ENCODE measurements at regions not wholly inside any gene's neighbourhood (a gene's known extent, or its start where the extent isn't known, plus 50 kb on each side); places are given as distances from the start of the nearest gene placed in this dataset.

GRCh38 chr6:158870649-158870957 is 51.4 kb upstream of the EZR start:
- Histone ChIP-seq H3K36me3 (ENCODE audit: insufficient read depth in 1 of 2, low read depth in 1 of 2) (no peaks in the 10 kb centered on the region), H3K27me3 (ENCODE audit: insufficient read depth in 3 of 3, low read length in 2 of 3) (peaks cover 0 to 3% (median 2%) of the 10 kb centered on the region in 3 donors), H3K27ac (no peak overlapping the region), H3K9me3 (no peaks in the 10 kb centered on the region), H3K4me1 (no peaks in the 10 kb centered on the region), H3K4me3 (no peak overlapping the region)
- intact Hi-C loops (cut with DNase I), result no loop called here
- DNase-seq (no peak), ATAC-seq (no peak)
- 91 to 94% (median 93%) methylated on average over 4 of the region's 4 CpGs for WGBS, 3 donors
- TF ChIP-seq, protein P1, sequence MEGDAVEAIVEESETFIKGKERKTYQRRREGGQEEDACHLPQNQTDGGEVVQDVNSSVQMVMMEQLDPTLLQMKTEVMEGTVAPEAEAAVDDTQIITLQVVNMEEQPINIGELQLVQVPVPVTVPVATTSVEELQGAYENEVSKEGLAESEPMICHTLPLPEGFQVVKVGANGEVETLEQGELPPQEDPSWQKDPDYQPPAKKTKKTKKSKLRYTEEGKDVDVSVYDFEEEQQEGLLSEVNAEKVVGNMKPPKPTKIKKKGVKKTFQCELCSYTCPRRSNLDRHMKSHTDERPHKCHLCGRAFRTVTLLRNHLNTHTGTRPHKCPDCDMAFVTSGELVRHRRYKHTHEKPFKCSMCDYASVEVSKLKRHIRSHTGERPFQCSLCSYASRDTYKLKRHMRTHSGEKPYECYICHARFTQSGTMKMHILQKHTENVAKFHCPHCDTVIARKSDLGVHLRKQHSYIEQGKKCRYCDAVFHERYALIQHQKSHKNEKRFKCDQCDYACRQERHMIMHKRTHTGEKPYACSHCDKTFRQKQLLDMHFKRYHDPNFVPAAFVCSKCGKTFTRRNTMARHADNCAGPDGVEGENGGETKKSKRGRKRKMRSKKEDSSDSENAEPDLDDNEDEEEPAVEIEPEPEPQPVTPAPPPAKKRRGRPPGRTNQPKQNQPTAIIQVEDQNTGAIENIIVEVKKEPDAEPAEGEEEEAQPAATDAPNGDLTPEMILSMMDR (IDR thresholded peaks at IDR 0.05), result no peak

DNA sequence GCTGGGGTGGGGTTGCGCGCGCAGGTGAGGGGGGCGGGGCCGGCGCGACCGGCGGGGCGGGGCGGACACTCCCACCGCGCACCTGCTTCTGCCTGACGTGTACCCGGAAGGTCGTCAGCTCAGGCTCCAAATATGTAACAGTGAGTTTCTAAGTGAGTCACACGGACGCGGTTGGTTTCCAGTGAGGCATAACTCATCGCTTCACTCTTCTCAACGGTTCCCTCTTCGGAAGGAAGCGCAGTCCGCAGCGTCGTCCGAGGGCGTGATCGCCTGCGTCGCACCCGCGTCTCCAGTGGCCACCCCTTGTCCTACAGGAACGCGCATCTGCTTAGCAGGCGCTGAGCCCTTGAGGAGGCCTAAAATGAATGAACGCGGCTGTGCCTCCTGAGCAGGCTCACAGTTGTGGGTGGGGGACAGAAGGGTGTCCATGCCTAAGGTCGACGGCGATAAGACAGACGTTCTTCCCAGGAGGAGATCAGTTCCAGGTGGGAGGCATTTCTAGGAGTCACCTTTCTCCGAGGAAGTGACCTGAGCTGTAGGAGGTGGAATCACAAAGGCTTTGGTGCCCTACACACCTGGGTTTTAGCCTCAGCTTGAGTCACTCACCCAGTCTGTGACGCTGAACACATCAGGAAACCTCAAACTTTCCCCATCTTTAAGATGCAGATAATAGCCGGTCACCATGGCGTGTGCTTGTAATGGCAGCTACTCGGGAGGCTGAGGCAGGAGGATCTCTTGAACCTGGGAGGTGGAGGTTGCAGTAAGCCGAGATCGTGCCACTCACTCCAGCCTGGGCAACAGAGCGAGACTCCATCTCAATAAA is 50.9 kb upstream of the EZR start:
- WGBS, 3 donors, result 19% methylated on average over 47 to 50 of the region's 50 CpGs
- ATAC-seq (peak; percentile 91 to 93 (median 92)), DNase-seq (peak in 1 of 2 donors; percentile 87)
- Histone ChIP-seq H3K27me3 (ENCODE audit: insufficient read depth in 3 of 3, low read length in 2 of 3) (peaks cover 0 to 3% (median 2%) of the 10 kb centered on the region in 3 donors), H3K4me1 (no peaks in the 10 kb centered on the region), H3K36me3 (ENCODE audit: insufficient read depth in 1 of 2, low read depth in 1 of 2) (no peaks in the 10 kb centered on the region), H3K9me3 (no peaks in the 10 kb centered on the region), H3K4me3 (peak overlapping the region; percentile 64), H3K27ac (peak overlapping the region; percentile 86)
- intact Hi-C loops (cut with DNase I), result loop anchor here in 1 of 2 donors (5.0 kb wide), 1 partner anchor 53 kb away; the partner anchor contains the start of gene EZR
- TF ChIP-seq, protein P1 (IDR thresholded peaks at IDR 0.05), result no peak

GRCh38 chr6:158868890-158869825 is 50.0 kb upstream of the EZR start:
- TF ChIP-seq, protein P1 (IDR thresholded peaks at IDR 0.05), result no peak

More at GRCh38 chr6:158868890-158869825, 50.0 kb upstream of the EZR start:
- peak; percentile 28 to 92 for DNase-seq
- Histone ChIP-seq H3K36me3 (ENCODE audit: insufficient read depth in 1 of 2, low read depth in 1 of 2) (no peaks in the 10 kb centered on the region), H3K9me3 (no peaks in the 10 kb centered on the region), H3K27ac (peak overlapping the region; percentile 86), H3K4me3 (peak overlapping the region; percentile 64), H3K27me3 (ENCODE audit: insufficient read depth in 3 of 3, low read length in 2 of 3) (peaks cover 0 to 3% (median 2%) of the 10 kb centered on the region in 3 donors), H3K4me1 (no peaks in the 10 kb centered on the region)
- ATAC-seq, result peak; percentile 53 to 94 (median 64)
- intact Hi-C loops (cut with DNase I), result loop anchor here in 1 of 2 donors (5.0 kb wide), 1 partner anchor 52 kb away; the partner anchor contains the start of gene EZR
- 7 to 10% (median 8%) methylated on average over 40 to 45 of the region's 45 CpGs for WGBS, 3 donors
